K562 (cell line): ENCODE measurements at regions not wholly inside any gene's neighbourhood (a gene's known extent, or its start where the extent isn't known, plus 50 kb on each side); places are given as distances from the start of the nearest gene placed in this dataset.

Source experiments
- ATF3 ChIP-seq, 2 experiments: fragments of 450-650 bp in 1 of 2; sonication (generic) in 1 of 2; formaldehyde crosslinking in 1 of 2; IDR thresholded peaks in 1 of 2; conservative IDR thresholded peaks in 1 of 2; 2 replicates each; pipeline versions ENCODE4 v1.6.1 to v1.8.1; 2016 to 2023; ENCODE audit warnings: mild to moderate bottlenecking in 2 of 2, moderate library complexity in 2 of 2, inconsistent platforms in 1 of 2, missing genetic modification reagents in 1 of 2
- CBFA2T3 ChIP-seq: fragments of 450-650 bp; IDR thresholded peaks from 2 replicates; pipeline ENCODE4 v1.6.1; 2017
- CHD4 ChIP-seq: fragments of 200-600 bp; sonication (generic); IDR thresholded peaks from 3 replicates; pipeline ENCODE4 v1.6.1; 2012; ENCODE audit warnings: low read depth, mild to moderate bottlenecking, mixed read lengths, low read length, inconsistent platforms; ENCODE audit not compliant: insufficient read depth, insufficient replicate concordance, poor library complexity, severe bottlenecking
- CTBP1 ChIP-seq: fragments of 450-650 bp; IDR thresholded peaks from 2 replicates; pipeline ENCODE4 v1.6.1; 2016; ENCODE audit warnings: borderline replicate concordance
- FOSL1 ChIP-seq: fragments of 200-800 bp; sonication (Bioruptor generic); conservative IDR thresholded peaks from 2 replicates; pipeline ENCODE4 v1.6.1; 2016; ENCODE audit warnings: missing genetic modification characterization, missing compliant biosample characterization
- HDAC1 ChIP-seq, 2 experiments: fragments of 450-650 bp; IDR thresholded peaks; 2 replicates each; pipeline ENCODE4 v1.6.1; 2016 to 2017; ENCODE audit warnings: inconsistent platforms in 1 of 2, mild to moderate bottlenecking in 1 of 2, moderate library complexity in 1 of 2
- JUND ChIP-seq, 2 experiments: IDR thresholded peaks; 2 replicates in 1 of 2; 3 replicates in 1 of 2; pipeline ENCODE4 v1.6.1; 2011; ENCODE audit warnings: borderline replicate concordance in 2 of 2, low read depth in 2 of 2, low read length in 2 of 2, improper control_type of control experiment in 1 of 2, missing biosample characterization in 1 of 2, missing genetic modification characterization in 1 of 2, missing genetic modification reagents in 1 of 2
- KDM1A ChIP-seq, 2 experiments: fragments of 450-650 bp; IDR thresholded peaks; 2 replicates each; pipeline ENCODE4 v1.6.1; 2016; ENCODE audit warnings: mild to moderate bottlenecking in 2 of 2
- MEIS2 ChIP-seq: fragments of 450-650 bp; IDR thresholded peaks from 2 replicates; pipeline ENCODE4 v1.6.1; 2014; ENCODE audit warnings: mild to moderate bottlenecking; ENCODE audit not compliant: partially characterized antibody
- MLLT1 ChIP-seq, 2 experiments: fragments of 450-650 bp; IDR thresholded peaks; 2 replicates each; pipeline ENCODE4 v1.6.1; 2016
- NCOA1 ChIP-seq: fragments of 450-650 bp; IDR thresholded peaks from 2 replicates; pipeline ENCODE4 v1.6.1; 2016; ENCODE audit warnings: low read depth
- POLR2G ChIP-seq: fragments of 200-400 bp; formaldehyde crosslinking; IDR thresholded peaks from 2 replicates; pipeline ENCODE4 v1.6.1; 2017; ENCODE audit warnings: low read depth, mild to moderate bottlenecking, antibody characterized with exemption, low read length, moderate library complexity
- RCOR1 ChIP-seq, 2 experiments: IDR thresholded peaks; 2 replicates each; pipeline ENCODE4 v1.6.1; 2012; ENCODE audit warnings: low read depth in 2 of 2, low read length in 2 of 2, borderline replicate concordance in 1 of 2, improper control_type of control experiment in 1 of 2
- SMAD4 ChIP-seq: fragments of 250-450 bp; sonication (Bioruptor Pico); conservative IDR thresholded peaks from 2 replicates; pipeline ENCODE4 v1.8.0; 2021; ENCODE audit warnings: inconsistent platforms, mild to moderate bottlenecking, moderate library complexity
- SMARCA4 ChIP-seq: fragments of 450-650 bp; IDR thresholded peaks from 2 replicates; pipeline ENCODE4 v1.6.1; 2016
- SMARCE1 ChIP-seq: fragments of 450-650 bp; IDR thresholded peaks from 2 replicates; pipeline ENCODE4 v1.7.1; 2016; ENCODE audit warnings: mild to moderate bottlenecking
- SNAPC5 ChIP-seq: fragments of 250-450 bp; sonication (Bioruptor Pico); IDR thresholded peaks from 2 replicates; pipeline ENCODE4 v1.8.0; 2021; ENCODE audit warnings: moderate library complexity, mild to moderate bottlenecking, inconsistent platforms
- SOX6 ChIP-seq: fragments of 450-650 bp; IDR thresholded peaks from 2 replicates; pipeline ENCODE4 v1.6.1; 2014; ENCODE audit warnings: mild to moderate bottlenecking
- TAF7 ChIP-seq: fragments of 450-650 bp; IDR thresholded peaks from 2 replicates; pipeline ENCODE4 v1.6.1; 2016; ENCODE audit warnings: missing genetic modification characterization, missing compliant biosample characterization
- TEAD4 ChIP-seq, 2 experiments: sonication (generic) in 1 of 2; formaldehyde crosslinking in 1 of 2; IDR thresholded peaks; 2 replicates each; pipeline versions ENCODE4 v1.6.1 to v1.8.0; 2012 to 2022; ENCODE audit warnings: borderline replicate concordance in 1 of 2, inconsistent platforms in 1 of 2, low read length in 1 of 2, mild to moderate bottlenecking in 1 of 2, missing genetic modification reagents in 1 of 2
- THAP7 ChIP-seq: fragments of 250-450 bp; sonication (Bioruptor Pico); IDR thresholded peaks from 2 replicates; pipeline ENCODE4 v1.5.0; 2021
- ZBTB9 ChIP-seq: fragments of 450-650 bp; formaldehyde crosslinking; IDR thresholded peaks from 2 replicates; pipeline ENCODE4 v1.4.0; 2020; ENCODE audit warnings: mild to moderate bottlenecking, moderate library complexity
- ZKSCAN8 ChIP-seq: fragments of 200-800 bp; sonication (Bioruptor generic); IDR thresholded peaks from 2 replicates; pipeline ENCODE4 v1.6.1; 2016; ENCODE audit warnings: missing genetic modification characterization, missing compliant biosample characterization
- ZNF436 ChIP-seq: fragments of 250-450, 450-650 bp; sonication (Bioruptor Pico); formaldehyde crosslinking; IDR thresholded peaks from 2 replicates; pipeline ENCODE4 v1.7.0; 2020; ENCODE audit warnings: mild to moderate bottlenecking
- ZSCAN29 ChIP-seq: fragments of 450-650 bp; IDR thresholded peaks from 2 replicates; pipeline ENCODE4 v1.6.1; 2017

GRCh38 chr1:207239874-207240273, 81.6 kb upstream of the CD55 start (continued):
- no peak for TF ChIP-seq THAP7
- no peak for TF ChIP-seq TAF7 (tag)
- no peak for TF ChIP-seq HDAC1 (IDR thresholded peaks at IDR 0.05)
- TF ChIP-seq NCOA1, result no peak
- 0 out of 4 replicates have a peak, but pooled peaks of 1 of the 2 experiments have one; percentile 44 for TF ChIP-seq RCOR1 (IDR thresholded peaks at IDR 0.05; ENCODE audit: borderline replicate concordance in 1 of 2, low read depth in 2 of 2, low read length in 2 of 2)
- TF ChIP-seq TEAD4 (IDR thresholded peaks at IDR 0.05; ENCODE audit: low read length), result peak; percentile 36; the same call in 1 of the 2 replicates
- no peak for TF ChIP-seq TEAD4 (CRISPR knock-in tag; IDR thresholded peaks at IDR 0.05; ENCODE audit: borderline replicate concordance)
- peak; percentile 42 for TF ChIP-seq MEIS2
- no peak for TF ChIP-seq ZKSCAN8
- TF ChIP-seq CBFA2T3, result peak; percentile 26; the same call in 1 of the 2 replicates
- TF ChIP-seq ZBTB9 (CRISPR knock-in tag), result peak; percentile 34; the same call in 1 of the 2 replicates
- TF ChIP-seq CHD4, result no peak
- peak; percentile 81; the same call in 1 of the 2 replicates for TF ChIP-seq SMARCE1
- no peak for TF ChIP-seq ZSCAN29
- TF ChIP-seq POLR2G, result no peak
- peak; percentile 44; the same call in 1 of the 2 replicates for TF ChIP-seq SMARCA4
- peak; percentile 80 for TF ChIP-seq CTBP1
- TF ChIP-seq FOSL1 (tag), result peak; percentile 78
- peak in 1 of 2 experiments; percentile 39; a peak in 1 of 4 replicates for TF ChIP-seq MLLT1 (IDR thresholded peaks at IDR 0.05)
- no peak for TF ChIP-seq SNAPC5 (CRISPR knock-in tag)
- TF ChIP-seq SOX6, result peak; percentile 75
- TF ChIP-seq SMAD4 (CRISPR knock-in tag), result no peak; the same call in 1 of the 2 replicates
- TF ChIP-seq KDM1A (IDR thresholded peaks at IDR 0.05), result peak; percentile 58 to 70
- TF ChIP-seq JUND (IDR thresholded peaks at IDR 0.05; ENCODE audit: borderline replicate concordance, low read depth, low read length), result peak; percentile 61; the same call in 1 of the 2 replicates
- TF ChIP-seq JUND (tag; IDR thresholded peaks at IDR 0.05; ENCODE audit: borderline replicate concordance, low read depth, low read length), result peak; percentile 55; the same call in 1 of the 3 replicates
- peak; percentile 69; the same call in 1 of the 2 replicates for TF ChIP-seq ATF3 (IDR thresholded peaks at IDR 0.05)
- TF ChIP-seq ATF3 (CRISPR knock-in tag; conservative IDR thresholded peaks at IDR 0.05), result no peak
- no peak for TF ChIP-seq ZNF436
